Keratinocyte (primary cell): ENCODE measurements at regions not wholly inside any gene's neighbourhood (a gene's known extent, or its start where the extent isn't known, plus 50 kb on each side); places are given as distances from the start of the nearest gene placed in this dataset.

Experiments
- CTCF ChIP-seq, 3 experiments: IDR thresholded peaks in 1 of 3; conservative IDR thresholded peaks in 1 of 3; optimal IDR thresholded peaks in 1 of 3; 2 replicates in 2 of 3; 3 replicates in 1 of 3; pipeline versions ENCODE3 to v1.5.1; 2011; ENCODE audit warnings: low read length in 3 of 3, mild to moderate bottlenecking in 3 of 3, moderate library complexity in 2 of 3, control low read depth in 1 of 3, inconsistent platforms in 1 of 3; ENCODE audit not compliant: insufficient read depth in 2 of 3; ENCODE audit errors: extremely low read depth in 1 of 3
- EZH2 ChIP-seq: IDR thresholded peaks from one replicate; pipeline ENCODE4 v1.6.1; 2012; ENCODE audit warnings: inconsistent platforms, mild to moderate bottlenecking, low read length, moderate library complexity

GRCh38 chr2:36302911-36303310, 52.7 kb upstream of the CRIM1 start:
- no peak for TF ChIP-seq CTCF (optimal IDR thresholded peaks at IDR 0.05 in 1 of 3, IDR thresholded peaks at IDR 0.05 in 1 of 3, conservative IDR thresholded peaks at IDR 0.05 in 1 of 3; ENCODE audit: extremely low read depth in 1 of 3, insufficient read depth in 2 of 3, low read length in 3 of 3)
- no peak for TF ChIP-seq EZH2
